ENCODE measurements at regions not wholly inside any gene's neighbourhood (a gene's known extent, or its start where the extent isn't known, plus 50 kb on each side); places are given as distances from the start of the nearest gene placed in this dataset.
"Not testable (repeated sequence)": the region's sequence is repeated elsewhere in the genome, so short reads cannot be mapped to it uniquely, and the experiment has no call there.

DNA sequence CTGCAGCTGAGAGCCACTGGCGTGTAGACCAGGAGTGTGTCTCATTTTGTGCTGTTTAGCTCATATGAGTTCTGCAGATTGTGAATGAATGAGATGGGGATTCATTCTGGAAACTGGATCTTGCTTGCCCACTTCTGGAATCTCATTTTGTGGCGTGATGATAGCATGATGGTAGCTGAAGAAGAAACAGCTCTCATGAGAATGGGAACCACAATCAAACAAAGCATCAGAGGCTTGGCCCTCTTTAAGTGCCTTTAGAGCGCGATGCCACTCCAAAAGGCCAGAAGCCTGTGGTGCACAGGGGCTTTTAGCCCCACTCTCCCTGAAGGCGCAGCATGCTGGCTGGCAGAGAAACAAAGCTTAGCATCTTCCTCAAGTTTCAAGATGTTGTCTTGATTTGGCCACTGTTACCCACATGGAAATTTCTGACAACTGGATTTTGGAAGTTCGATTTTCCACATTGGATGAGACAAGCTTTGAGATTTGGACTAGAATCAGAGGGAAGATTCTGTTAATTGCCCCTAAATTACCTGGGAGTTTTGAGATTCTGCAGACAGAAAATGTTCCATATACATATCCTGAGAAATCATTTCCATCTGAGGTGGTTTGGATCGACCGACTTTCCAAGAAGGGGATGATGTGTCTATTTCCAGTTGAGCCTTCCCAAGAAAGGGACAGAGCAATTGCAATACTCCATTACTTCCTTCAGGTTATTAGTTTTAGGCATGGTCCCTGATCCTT lies 234.5 kb downstream of the VAPA start:
- no peak for DNase-seq (ENCODE audit: low read depth)
- H3K4me3 ChIP-seq (ENCODE audit: low read depth, low read length) = no peak overlapping the region
- TF ChIP-seq, protein P1, sequence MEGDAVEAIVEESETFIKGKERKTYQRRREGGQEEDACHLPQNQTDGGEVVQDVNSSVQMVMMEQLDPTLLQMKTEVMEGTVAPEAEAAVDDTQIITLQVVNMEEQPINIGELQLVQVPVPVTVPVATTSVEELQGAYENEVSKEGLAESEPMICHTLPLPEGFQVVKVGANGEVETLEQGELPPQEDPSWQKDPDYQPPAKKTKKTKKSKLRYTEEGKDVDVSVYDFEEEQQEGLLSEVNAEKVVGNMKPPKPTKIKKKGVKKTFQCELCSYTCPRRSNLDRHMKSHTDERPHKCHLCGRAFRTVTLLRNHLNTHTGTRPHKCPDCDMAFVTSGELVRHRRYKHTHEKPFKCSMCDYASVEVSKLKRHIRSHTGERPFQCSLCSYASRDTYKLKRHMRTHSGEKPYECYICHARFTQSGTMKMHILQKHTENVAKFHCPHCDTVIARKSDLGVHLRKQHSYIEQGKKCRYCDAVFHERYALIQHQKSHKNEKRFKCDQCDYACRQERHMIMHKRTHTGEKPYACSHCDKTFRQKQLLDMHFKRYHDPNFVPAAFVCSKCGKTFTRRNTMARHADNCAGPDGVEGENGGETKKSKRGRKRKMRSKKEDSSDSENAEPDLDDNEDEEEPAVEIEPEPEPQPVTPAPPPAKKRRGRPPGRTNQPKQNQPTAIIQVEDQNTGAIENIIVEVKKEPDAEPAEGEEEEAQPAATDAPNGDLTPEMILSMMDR (IDR thresholded peaks at IDR 0.05; ENCODE audit: insufficient read depth, low read depth, low read length, missing control alignments) = no peak

DNA sequence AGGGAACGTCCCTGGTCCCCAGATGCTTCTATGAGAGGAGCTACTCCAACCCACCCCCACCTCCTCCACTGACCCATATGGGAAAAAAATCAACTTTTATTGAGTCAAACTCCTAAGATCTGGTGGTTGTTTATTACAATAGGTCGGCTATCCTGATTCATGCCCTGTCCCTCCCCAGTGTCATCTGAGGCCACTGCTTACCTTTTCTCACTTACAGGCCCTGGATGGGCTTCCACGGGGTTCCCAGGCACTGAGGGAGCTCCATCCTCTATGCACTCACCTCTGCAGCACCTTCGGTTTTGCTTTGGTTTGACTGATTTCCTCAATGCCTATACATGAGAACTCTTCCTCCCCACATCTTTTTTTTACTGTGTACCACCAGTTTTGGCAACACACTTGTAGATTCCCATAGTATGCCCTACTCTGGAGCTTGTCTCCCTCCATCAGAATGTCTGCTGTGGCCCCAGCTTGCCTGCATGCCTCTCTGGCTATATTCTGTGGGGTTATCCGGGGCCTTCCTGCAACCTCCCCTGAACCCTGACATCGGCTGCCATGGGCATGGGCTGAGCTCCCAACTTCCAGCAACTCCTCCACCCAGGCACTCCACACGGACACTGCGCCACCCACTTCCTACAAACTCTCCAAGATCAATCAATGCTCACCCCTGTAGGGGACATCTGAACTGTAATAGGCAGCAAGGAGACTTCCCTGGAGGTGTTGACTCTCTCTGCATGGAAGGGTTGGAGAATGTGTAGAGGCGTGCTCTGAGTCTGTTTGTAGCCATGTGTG lies 236.1 kb downstream of the VAPA start:
- H3K4me3 ChIP-seq (ENCODE audit: low read depth, low read length) = no peak overlapping the region
- DNase-seq (ENCODE audit: low read depth) = no peak
- TF ChIP-seq, protein P1 (IDR thresholded peaks at IDR 0.05; ENCODE audit: insufficient read depth, low read depth, low read length, missing control alignments) = no peak

DNA sequence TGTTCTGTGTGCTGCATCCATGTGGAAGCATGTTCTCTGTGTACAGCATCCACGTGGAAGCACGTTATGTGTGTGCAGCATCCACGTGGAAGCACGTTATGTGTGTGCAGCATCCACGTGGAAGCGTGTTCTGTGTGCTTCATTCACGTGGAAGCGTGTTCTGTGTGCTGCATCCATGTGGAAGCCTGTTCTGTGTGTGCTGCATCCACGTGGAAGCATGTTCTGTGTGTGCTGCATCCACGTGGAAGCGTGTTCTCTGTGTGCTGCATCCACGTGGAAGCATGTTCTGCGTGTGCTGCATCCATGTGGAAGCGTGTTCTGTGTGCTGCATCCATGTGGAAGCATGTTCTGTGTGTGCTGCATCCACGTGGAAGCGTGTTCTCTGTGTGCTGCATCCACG lies 236.8 kb downstream of the VAPA start:
- not testable (repeated sequence) for DNase-seq (ENCODE audit: low read depth); H3K4me3 ChIP-seq (ENCODE audit: low read depth, low read length)

DNA sequence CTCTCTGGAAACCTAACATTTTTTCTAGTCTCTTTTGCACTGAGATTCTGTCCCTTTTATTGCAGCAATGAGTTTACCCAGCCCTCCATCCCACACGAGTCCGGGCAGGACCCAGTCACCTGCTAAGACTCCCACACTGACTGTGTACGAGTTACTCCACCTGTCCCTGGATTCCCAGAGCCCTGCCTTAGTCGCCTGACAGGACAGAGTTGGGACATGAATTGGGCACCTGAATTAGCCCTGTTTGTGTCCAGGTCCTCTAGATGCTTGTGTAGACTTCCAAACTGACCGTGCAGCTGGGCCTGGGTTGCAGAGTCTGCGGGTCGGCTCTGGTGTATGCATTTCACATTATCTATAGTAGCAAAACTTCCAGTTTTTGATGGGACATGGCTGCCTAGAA lies 238.7 kb downstream of the VAPA start:
- DNase-seq (ENCODE audit: low read depth) = no peak
- TF ChIP-seq, protein P1 (IDR thresholded peaks at IDR 0.05; ENCODE audit: insufficient read depth, low read depth, low read length, missing control alignments) = no peak

DNA sequence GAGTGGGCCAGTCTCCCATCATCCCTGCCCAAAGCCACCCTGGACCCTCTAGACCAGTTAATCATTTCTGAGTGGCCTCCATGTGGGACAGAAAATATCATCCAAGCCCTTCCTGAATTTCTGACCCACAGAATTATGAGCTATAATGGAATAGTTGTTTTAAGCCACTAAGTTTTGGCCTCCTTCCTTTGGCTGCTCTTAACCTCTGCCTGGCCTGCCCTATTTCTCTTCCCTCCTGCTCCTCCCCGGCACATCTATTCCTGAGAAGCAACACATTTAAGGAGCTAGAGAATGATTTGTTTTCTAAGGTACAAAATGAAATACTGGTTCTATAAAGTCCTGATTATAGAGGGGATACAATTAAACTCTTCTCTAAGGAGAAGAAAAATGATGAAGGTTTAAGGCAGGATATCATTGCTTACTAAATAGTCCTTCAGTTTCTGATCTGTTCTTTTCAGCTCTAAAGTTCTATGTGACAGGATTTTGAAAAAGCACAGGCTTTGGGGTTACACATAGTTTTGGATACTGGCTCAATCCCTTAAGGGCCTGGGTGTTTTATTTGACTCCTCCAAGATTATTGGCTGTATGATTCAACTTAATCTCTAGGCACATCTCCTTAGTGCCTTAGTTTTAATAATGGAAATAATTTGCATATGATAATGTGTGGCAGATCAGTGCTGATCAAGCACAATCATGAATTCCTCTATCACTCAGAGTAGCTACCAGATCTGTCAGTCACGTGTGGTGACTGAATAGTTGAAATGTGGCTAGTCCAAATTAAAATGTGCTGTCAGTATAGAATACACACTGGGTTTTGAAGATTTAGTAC lies 240.3 kb downstream of the VAPA start:
- TF ChIP-seq, protein P1 (IDR thresholded peaks at IDR 0.05; ENCODE audit: insufficient read depth, low read depth, low read length, missing control alignments) = no peak
- no peak for DNase-seq (ENCODE audit: low read depth)
- no peak overlapping the region for H3K4me3 ChIP-seq (ENCODE audit: low read depth, low read length)

More for the DNA sequence above, 238.7 kb downstream of the VAPA start:
- no peak overlapping the region for H3K4me3 ChIP-seq (ENCODE audit: low read depth, low read length)

DNA sequence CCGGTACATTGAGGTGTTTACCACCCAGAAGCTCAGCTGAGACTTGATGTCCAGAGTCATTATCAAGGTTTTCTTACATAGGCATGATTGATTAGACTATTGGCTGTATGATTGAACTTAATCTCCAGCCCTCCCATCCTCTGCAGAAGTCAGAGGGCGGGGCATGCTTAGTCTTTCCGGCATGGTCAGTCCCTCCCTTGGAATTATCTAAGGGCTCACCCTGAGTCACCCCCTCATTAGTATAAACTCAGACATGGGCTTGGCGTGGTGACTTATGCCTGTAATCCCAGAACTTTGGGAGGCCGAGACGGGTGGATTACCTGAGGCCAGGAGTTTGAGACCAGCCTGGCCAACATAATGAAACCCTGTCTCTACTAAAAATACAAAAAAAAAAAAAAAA lies 243.9 kb downstream of the VAPA start:
- H3K4me3 ChIP-seq (ENCODE audit: low read depth, low read length) = no peak overlapping the region
- DNase-seq (ENCODE audit: low read depth) = no peak
- TF ChIP-seq, protein P1 (IDR thresholded peaks at IDR 0.05; ENCODE audit: insufficient read depth, low read depth, low read length, missing control alignments) = no peak

DNA sequence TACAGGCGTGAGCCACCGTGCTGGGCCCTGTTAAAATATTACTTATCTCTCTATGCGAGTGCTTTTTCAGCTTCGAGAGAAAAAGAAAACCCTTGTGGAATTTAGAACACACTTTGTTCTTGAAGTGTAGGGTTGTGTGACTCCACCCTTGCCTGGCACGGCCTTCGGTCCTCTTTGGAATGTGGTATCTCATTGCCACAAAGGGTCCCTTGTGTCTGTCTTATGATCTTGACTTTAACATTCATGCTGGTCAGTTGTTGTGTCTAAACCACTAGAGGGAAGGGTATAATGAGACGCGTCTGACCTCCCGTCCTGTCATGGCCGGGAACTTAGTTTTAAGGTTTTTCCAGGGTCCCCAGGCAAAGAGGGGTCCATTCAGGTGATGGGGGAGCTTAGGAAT lies 246.4 kb downstream of the VAPA start:
- TF ChIP-seq, protein P1 (IDR thresholded peaks at IDR 0.05; ENCODE audit: insufficient read depth, low read depth, low read length, missing control alignments) = no peak
- DNase-seq (ENCODE audit: low read depth) = no peak
- no peak overlapping the region for H3K4me3 ChIP-seq (ENCODE audit: low read depth, low read length)
